ENCODE measurements at regions not wholly inside any gene's neighbourhood (a gene's known extent, or its start where the extent isn't known, plus 50 kb on each side); places are given as distances from the start of the nearest gene placed in this dataset.
"Not testable (repeated sequence)": the region's sequence is repeated elsewhere in the genome, so short reads cannot be mapped to it uniquely, and the experiment has no call there.

GRCh38 chr9:88280816-88281382 is 107.3 kb upstream of the SPIN1 start:
- no peak for DNase-seq

- no peak for DNase-seq
Observed at GRCh38 chr9:88278036-88278435, 110.2 kb upstream of the SPIN1 start.

GRCh38 chr9:88274078-88274477 is 114.2 kb upstream of the SPIN1 start:
- DNase-seq = no peak

- no peak for DNase-seq
Observed at GRCh38 chr9:88272986-88273385, 115.3 kb upstream of the SPIN1 start.

GRCh38 chr9:88270413-88270812 is 117.8 kb upstream of the SPIN1 start:
- DNase-seq = no peak

- DNase-seq = no peak
Observed at GRCh38 chr9:88268886-88269285, 119.4 kb upstream of the SPIN1 start.

- no peak for DNase-seq
Observed at GRCh38 chr9:88267283-88267682, 121.0 kb upstream of the SPIN1 start.

- DNase-seq = no peak
Observed at GRCh38 chr9:88266416-88266815, 121.8 kb upstream of the SPIN1 start.

- DNase-seq = no peak
Observed at GRCh38 chr9:88259001-88259400, 120.7 kb upstream of the SPATA31C2 start.

GRCh38 chr9:88258601-88259000 is 120.3 kb upstream of the SPATA31C2 start:
- DNase-seq = no peak

GRCh38 chr9:88258024-88258423 is 119.7 kb upstream of the SPATA31C2 start:
- DNase-seq = no peak

GRCh38 chr9:88256216-88256615 is 117.9 kb upstream of the SPATA31C2 start:
- DNase-seq = no peak

GRCh38 chr9:88255806-88256205 is 117.5 kb upstream of the SPATA31C2 start:
- DNase-seq = not testable (repeated sequence)

GRCh38 chr9:88251903-88252302 is 113.6 kb upstream of the SPATA31C2 start:
- DNase-seq = no peak

- DNase-seq = no peak
Observed at GRCh38 chr9:88243736-88244135, 105.5 kb upstream of the SPATA31C2 start.

- DNase-seq = no peak
Observed at GRCh38 chr9:88242879-88243278, 104.6 kb upstream of the SPATA31C2 start.

- DNase-seq = no peak
Observed at GRCh38 chr9:88237991-88238571, 99.8 kb upstream of the SPATA31C2 start.

GRCh38 chr9:88237479-88237961 is 99.2 kb upstream of the SPATA31C2 start:
- DNase-seq = no peak

- no peak for DNase-seq
Observed at GRCh38 chr9:88236511-88237478, 98.5 kb upstream of the SPATA31C2 start.

- no peak for DNase-seq
Observed at GRCh38 chr9:88235615-88236014, 97.3 kb upstream of the SPATA31C2 start.

- DNase-seq = no peak
Observed at GRCh38 chr9:88234114-88234513, 95.8 kb upstream of the SPATA31C2 start.

- no peak for DNase-seq
Observed at GRCh38 chr9:88233091-88233490, 94.8 kb upstream of the SPATA31C2 start.

- DNase-seq = no peak
Observed at GRCh38 chr9:88230612-88231011, 92.3 kb upstream of the SPATA31C2 start.

GRCh38 chr9:88229434-88229833 is 91.2 kb upstream of the SPATA31C2 start:
- no peak for DNase-seq
